ENCODE measurements at regions not wholly inside any gene's neighbourhood (a gene's known extent, or its start where the extent isn't known, plus 50 kb on each side); places are given as distances from the start of the nearest gene placed in this dataset.

GRCh38 chr15:69715210-69715609, 262.6 kb downstream of the RPLP1 start:
- TF ChIP-seq POLR2A (IDR thresholded peaks at IDR 0.05) (no peak), CTCF (IDR thresholded peaks at IDR 0.05) (no peak), POLR2AphosphoS5 (IDR thresholded peaks at IDR 0.05; ENCODE audit: insufficient read depth in 1 of 2, low read depth in 1 of 2) (no peak)

All from vagina (tissue), 2 donors.